Right atrium auricular region (tissue), 2 donors: ENCODE measurements at regions not wholly inside any gene's neighbourhood (a gene's known extent, or its start where the extent isn't known, plus 50 kb on each side); places are given as distances from the start of the nearest gene placed in this dataset.

Experiments
- DNase-seq: peaks from one replicate; pipeline ENCODE4 v3.0.0-alpha.2; 2019; ENCODE audit warnings: low spot score
- H3K27ac ChIP-seq, 2 donors: fragments of 200-600 bp; sonication (generic); 1 replicate in 1 of 2; 2 replicates in 1 of 2; pipeline ENCODE4 v1.5.1; 2016 to 2019
- H3K27me3 ChIP-seq, 2 donors: fragments of 200-600 bp; sonication (generic); one replicate each; pipeline versions ENCODE4 v1.5.1 to v1.6.0; 2017 to 2019
- H3K36me3 ChIP-seq: fragments of 200-600 bp; sonication (generic); one replicate; pipeline ENCODE4 v1.5.1; 2016
- H3K4me1 ChIP-seq, 2 donors: fragments of 200-600 bp; sonication (generic); one replicate each; pipeline versions ENCODE4 v1.5.1 to v1.6.0; 2017 to 2019
- H3K4me3 ChIP-seq, 2 donors: fragments of 200-600 bp; sonication (generic); 1 replicate in 1 of 2; 2 replicates in 1 of 2; pipeline ENCODE4 v1.5.1; 2017 to 2019; ENCODE audit warnings: mild to moderate bottlenecking in 1 of 2, moderate library complexity in 1 of 2
- H3K9me3 ChIP-seq, 2 donors: fragments of 200-600 bp; sonication (generic); one replicate each; pipeline ENCODE4 v1.5.1; 2019
- CTCF ChIP-seq, 2 donors: fragments of 200-600 bp; sonication (generic); IDR thresholded peaks; one replicate each; pipeline ENCODE4 v1.5.1; 2019; ENCODE audit warnings: antibody characterized with exemption in 2 of 2

- H3K4me1 ChIP-seq: no peaks in the 10 kb centered on the region
- H3K27me3 ChIP-seq: no peaks in the 10 kb centered on the region
- peaks cover 0 to 6% of the 10 kb centered on the region in 2 donors for H3K9me3 ChIP-seq
- H3K27ac ChIP-seq: no peak overlapping the region
- no peaks in the 10 kb centered on the region for H3K36me3 ChIP-seq
- no peak overlapping the region for H3K4me3 ChIP-seq
- DNase-seq: no peak
- no peak for TF ChIP-seq CTCF (IDR thresholded peaks at IDR 0.05)
Observed at GRCh38 chr5:3393920-3394597, 201.6 kb upstream of the IRX1 start.

GRCh38 chr5:3393122-3393919 lies 202.3 kb upstream of the IRX1 start:
- no peaks in the 10 kb centered on the region for H3K27me3 ChIP-seq
- H3K4me3 ChIP-seq: no peak overlapping the region
- no peaks in the 10 kb centered on the region for H3K36me3 ChIP-seq
- no peaks in the 10 kb centered on the region for H3K4me1 ChIP-seq
- no peak for TF ChIP-seq CTCF (IDR thresholded peaks at IDR 0.05)
- no peak for DNase-seq
- H3K27ac ChIP-seq: no peak overlapping the region
- no peaks in the 10 kb centered on the region for H3K9me3 ChIP-seq

GRCh38 chr5:3392306-3392939 lies 203.2 kb upstream of the IRX1 start:
- Histone ChIP-seq H3K27me3 (no peaks in the 10 kb centered on the region), H3K4me1 (no peaks in the 10 kb centered on the region), H3K27ac (no peak overlapping the region), H3K4me3 (no peak overlapping the region), H3K36me3 (no peaks in the 10 kb centered on the region), H3K9me3 (no peaks in the 10 kb centered on the region)
- TF ChIP-seq CTCF (IDR thresholded peaks at IDR 0.05): no peak
- no peak for DNase-seq

- no peak for DNase-seq
- Histone ChIP-seq H3K4me3 (no peak overlapping the region), H3K27ac (no peak overlapping the region), H3K36me3 (no peaks in the 10 kb centered on the region), H3K4me1 (no peaks in the 10 kb centered on the region), H3K9me3 (no peaks in the 10 kb centered on the region), H3K27me3 (no peaks in the 10 kb centered on the region)
- TF ChIP-seq CTCF (IDR thresholded peaks at IDR 0.05): no peak
Observed at GRCh38 chr5:3391210-3391609, 204.4 kb upstream of the IRX1 start.

- no peaks in the 10 kb centered on the region for H3K36me3 ChIP-seq
- TF ChIP-seq CTCF (IDR thresholded peaks at IDR 0.05): no peak
- H3K27me3 ChIP-seq: no peaks in the 10 kb centered on the region
- H3K4me3 ChIP-seq: no peak overlapping the region
- H3K27ac ChIP-seq: no peak overlapping the region
- H3K4me1 ChIP-seq: no peaks in the 10 kb centered on the region
- no peak for DNase-seq
- no peaks in the 10 kb centered on the region for H3K9me3 ChIP-seq
Observed at GRCh38 chr5:3389471-3390026, 206.1 kb upstream of the IRX1 start.
